HepG2 (cell line): ENCODE measurements at regions not wholly inside any gene's neighbourhood (a gene's known extent, or its start where the extent isn't known, plus 50 kb on each side); places are given as distances from the start of the nearest gene placed in this dataset.

ENCODE experiments used
- HMGXB3 ChIP-seq: sonication (generic); formaldehyde crosslinking; IDR thresholded peaks from 2 replicates; pipeline ENCODE4 v1.4.0; 2020; ENCODE audit warnings: missing genetic modification reagents, borderline replicate concordance
- KAT8 ChIP-seq: IDR thresholded peaks from 2 replicates; pipeline ENCODE4 v1.6.1; 2016; ENCODE audit warnings: missing genetic modification reagents, missing compliant biosample characterization
- NR2F1 ChIP-seq, 2 experiments: fragments of 450-650 bp in 1 of 2; formaldehyde crosslinking in 1 of 2; IDR thresholded peaks; 2 replicates each; pipeline versions ENCODE4 v1.5.0 to v1.6.1; 2016 to 2020; ENCODE audit warnings: mild to moderate bottlenecking in 1 of 2, missing compliant biosample characterization in 1 of 2, missing genetic modification reagents in 1 of 2, moderate library complexity in 1 of 2
- PAWR ChIP-seq: sonication (generic); formaldehyde crosslinking; IDR thresholded peaks from 2 replicates; pipeline ENCODE4 v1.4.0; 2020; ENCODE audit warnings: missing genetic modification reagents, mild to moderate bottlenecking, borderline replicate concordance
- SNAI1 ChIP-seq: sonication (generic); formaldehyde crosslinking; IDR thresholded peaks from 2 replicates; pipeline ENCODE4 v1.5.0; 2020; ENCODE audit warnings: mild to moderate bottlenecking, missing genetic modification reagents, borderline replicate concordance
- SOX6 ChIP-seq, 2 experiments: fragments of 450-650 bp in 1 of 2; sonication (generic) in 1 of 2; formaldehyde crosslinking in 1 of 2; IDR thresholded peaks; 2 replicates each; pipeline versions ENCODE4 v1.4.0 to v1.6.1; 2017 to 2020; ENCODE audit warnings: antibody characterized with exemption in 1 of 2, mild to moderate bottlenecking in 1 of 2, missing genetic modification reagents in 1 of 2
- UBTF ChIP-seq: sonication (generic); formaldehyde crosslinking; IDR thresholded peaks from 2 replicates; pipeline ENCODE4 v1.4.0; 2020; ENCODE audit warnings: mild to moderate bottlenecking, missing genetic modification reagents
- ZFP36L2 ChIP-seq: sonication (generic); formaldehyde crosslinking; IDR thresholded peaks from 2 replicates; pipeline ENCODE4 v1.4.0; 2020; ENCODE audit warnings: missing genetic modification reagents
- ZFP90 ChIP-seq: sonication (generic); formaldehyde crosslinking; IDR thresholded peaks from 2 replicates; pipeline ENCODE4 v1.8.0; 2022; ENCODE audit warnings: missing genetic modification reagents, mild to moderate bottlenecking, inconsistent platforms, borderline replicate concordance
- ZNF18 ChIP-seq: sonication (generic); formaldehyde crosslinking; IDR thresholded peaks from 2 replicates; pipeline ENCODE4 v1.8.0; 2022; ENCODE audit warnings: mild to moderate bottlenecking, missing genetic modification reagents; ENCODE audit not compliant: insufficient replicate concordance
- ZNF317 ChIP-seq: sonication (generic); formaldehyde crosslinking; IDR thresholded peaks from 2 replicates; pipeline ENCODE4 v1.5.0; 2020; ENCODE audit warnings: mild to moderate bottlenecking, missing genetic modification reagents
- ZNF549 ChIP-seq: sonication (generic); formaldehyde crosslinking; IDR thresholded peaks from 2 replicates; pipeline ENCODE4 v1.5.0; 2020; ENCODE audit warnings: missing genetic modification reagents
- ZNF564 ChIP-seq: sonication (generic); formaldehyde crosslinking; IDR thresholded peaks from 2 replicates; pipeline ENCODE4 v1.8.1; 2023; ENCODE audit warnings: mild to moderate bottlenecking, missing genetic modification reagents
- ZNF598 ChIP-seq: sonication (generic); formaldehyde crosslinking; IDR thresholded peaks from 2 replicates; pipeline ENCODE4 v1.5.1; 2020; ENCODE audit warnings: mild to moderate bottlenecking, missing genetic modification reagents, borderline replicate concordance
- ZNF644 ChIP-seq: IDR thresholded peaks from 2 replicates; pipeline ENCODE4 v1.6.1; 2016; ENCODE audit warnings: low read depth
- TF ChIP-seq, protein P1 (sequence below), 2 experiments: IDR thresholded peaks; 2 replicates each; pipeline ENCODE4 v1.6.1; 2011 to 2012; ENCODE audit warnings: low read length in 2 of 2, borderline replicate concordance in 1 of 2, low read depth in 1 of 2, mild to moderate bottlenecking in 1 of 2, moderate library complexity in 1 of 2
- TF ChIP-seq, protein P2 (sequence below): sonication (generic); formaldehyde crosslinking; IDR thresholded peaks from 2 replicates; pipeline ENCODE4 v1.4.0; 2020; ENCODE audit warnings: missing genetic modification reagents

DNA sequence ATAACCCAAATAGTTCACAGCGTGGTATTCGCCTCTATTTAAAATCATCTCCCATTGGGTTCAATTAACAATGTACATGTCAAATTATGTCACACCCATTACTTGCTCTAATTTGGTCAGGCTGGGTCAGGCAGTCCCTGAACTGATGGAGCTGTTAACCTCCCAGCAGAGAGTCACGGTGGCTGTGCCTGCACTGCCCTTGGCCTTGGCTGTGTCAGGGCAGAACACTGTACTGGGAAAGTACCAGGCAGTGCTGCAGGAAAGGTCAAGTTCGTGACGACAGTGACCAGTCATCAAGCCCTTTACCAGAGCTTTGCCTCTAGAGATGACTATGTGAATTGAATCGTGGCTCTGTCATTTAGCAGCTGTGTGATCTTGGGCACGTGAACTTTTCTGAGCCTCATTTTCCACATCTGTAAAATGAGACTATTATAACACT lies 100.0 kb downstream of the ARF6 start (continued):
- TF ChIP-seq KAT8 = peak; percentile 31; the same call in 1 of the 2 replicates
- TF ChIP-seq ZFP36L2 (CRISPR knock-in tag) = no peak
- TF ChIP-seq ZFP90 (CRISPR knock-in tag) = no peak
- TF ChIP-seq SOX6 (IDR thresholded peaks at IDR 0.05) = no peak
- peak; percentile 68 for TF ChIP-seq SOX6 (CRISPR knock-in tag; IDR thresholded peaks at IDR 0.05)
- TF ChIP-seq ZNF18 (CRISPR knock-in tag) = no peak
- peak; percentile 32; the same call in 1 of the 2 replicates for TF ChIP-seq UBTF (CRISPR knock-in tag)
- TF ChIP-seq PAWR (CRISPR knock-in tag) = no peak
- peak; percentile 72 to 75 for TF ChIP-seq NR2F1 (CRISPR knock-in tag; IDR thresholded peaks at IDR 0.05)
- no peak for TF ChIP-seq SNAI1
- TF ChIP-seq, protein P1, sequence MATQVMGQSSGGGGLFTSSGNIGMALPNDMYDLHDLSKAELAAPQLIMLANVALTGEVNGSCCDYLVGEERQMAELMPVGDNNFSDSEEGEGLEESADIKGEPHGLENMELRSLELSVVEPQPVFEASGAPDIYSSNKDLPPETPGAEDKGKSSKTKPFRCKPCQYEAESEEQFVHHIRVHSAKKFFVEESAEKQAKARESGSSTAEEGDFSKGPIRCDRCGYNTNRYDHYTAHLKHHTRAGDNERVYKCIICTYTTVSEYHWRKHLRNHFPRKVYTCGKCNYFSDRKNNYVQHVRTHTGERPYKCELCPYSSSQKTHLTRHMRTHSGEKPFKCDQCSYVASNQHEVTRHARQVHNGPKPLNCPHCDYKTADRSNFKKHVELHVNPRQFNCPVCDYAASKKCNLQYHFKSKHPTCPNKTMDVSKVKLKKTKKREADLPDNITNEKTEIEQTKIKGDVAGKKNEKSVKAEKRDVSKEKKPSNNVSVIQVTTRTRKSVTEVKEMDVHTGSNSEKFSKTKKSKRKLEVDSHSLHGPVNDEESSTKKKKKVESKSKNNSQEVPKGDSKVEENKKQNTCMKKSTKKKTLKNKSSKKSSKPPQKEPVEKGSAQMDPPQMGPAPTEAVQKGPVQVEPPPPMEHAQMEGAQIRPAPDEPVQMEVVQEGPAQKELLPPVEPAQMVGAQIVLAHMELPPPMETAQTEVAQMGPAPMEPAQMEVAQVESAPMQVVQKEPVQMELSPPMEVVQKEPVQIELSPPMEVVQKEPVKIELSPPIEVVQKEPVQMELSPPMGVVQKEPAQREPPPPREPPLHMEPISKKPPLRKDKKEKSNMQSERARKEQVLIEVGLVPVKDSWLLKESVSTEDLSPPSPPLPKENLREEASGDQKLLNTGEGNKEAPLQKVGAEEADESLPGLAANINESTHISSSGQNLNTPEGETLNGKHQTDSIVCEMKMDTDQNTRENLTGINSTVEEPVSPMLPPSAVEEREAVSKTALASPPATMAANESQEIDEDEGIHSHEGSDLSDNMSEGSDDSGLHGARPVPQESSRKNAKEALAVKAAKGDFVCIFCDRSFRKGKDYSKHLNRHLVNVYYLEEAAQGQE (IDR thresholded peaks at IDR 0.05; ENCODE audit: borderline replicate concordance in 1 of 2, low read depth in 1 of 2, low read length in 2 of 2) = peak in 1 of 2 experiments; percentile 68; a peak in 1 of 4 replicates
- TF ChIP-seq ZNF644 (CRISPR knock-in tag) = peak; percentile 22; the same call in 1 of the 2 replicates
- TF ChIP-seq, protein P2, sequence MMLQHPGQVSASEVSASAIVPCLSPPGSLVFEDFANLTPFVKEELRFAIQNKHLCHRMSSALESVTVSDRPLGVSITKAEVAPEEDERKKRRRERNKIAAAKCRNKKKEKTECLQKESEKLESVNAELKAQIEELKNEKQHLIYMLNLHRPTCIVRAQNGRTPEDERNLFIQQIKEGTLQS (CRISPR knock-in tag) = peak; percentile 44; the same call in 1 of the 2 replicates
- no peak for TF ChIP-seq ZNF549 (CRISPR knock-in tag)
- no peak for TF ChIP-seq ZNF598 (CRISPR knock-in tag)
- peak; percentile 44; the same call in 1 of the 2 replicates for TF ChIP-seq HMGXB3 (CRISPR knock-in tag)
- TF ChIP-seq ZNF317 (CRISPR knock-in tag) = no peak
- no peak for TF ChIP-seq ZNF564 (CRISPR knock-in tag)
